Suprapubic skin (tissue), 4 donors: ENCODE measurements at regions not wholly inside any gene's neighbourhood (a gene's known extent, or its start where the extent isn't known, plus 50 kb on each side); places are given as distances from the start of the nearest gene placed in this dataset.

Source experiments
- EP300 ChIP-seq: sonication (generic); formaldehyde crosslinking; IDR thresholded peaks from one replicate; pipeline ENCODE4 v1.6.1; 2017; ENCODE audit warnings: antibody characterized with exemption
- POLR2AphosphoS5 ChIP-seq, 3 donors: sonication (generic); formaldehyde crosslinking; IDR thresholded peaks; one replicate each; pipeline ENCODE4 v1.6.1; 2017; ENCODE audit warnings: antibody characterized with exemption in 3 of 3

GRCh38 chr11:26037716-26038115 lies 294.2 kb upstream of the ANO3 start:
- TF ChIP-seq EP300 (no peak), POLR2AphosphoS5 (IDR thresholded peaks at IDR 0.05) (no peak)
